Esophagus squamous epithelium (tissue), 4 donors: ENCODE measurements at regions not wholly inside any gene's neighbourhood (a gene's known extent, or its start where the extent isn't known, plus 50 kb on each side); places are given as distances from the start of the nearest gene placed in this dataset.

Experiments
- POLR2A ChIP-seq, 4 donors: fragments of 450-650 bp; IDR thresholded peaks; one replicate each; pipeline ENCODE4 v1.6.1; 2017; ENCODE audit warnings: antibody characterized with exemption in 4 of 4, mild to moderate bottlenecking in 4 of 4, moderate library complexity in 3 of 4
- TF ChIP-seq, protein P1 (sequence below), 6 experiments: fragments of 450-650 bp in 4 of 6; fragments of 200-600 bp in 2 of 6; sonication (generic) in 2 of 6; IDR thresholded peaks; one replicate each; pipeline ENCODE4 v1.5.1; 2016 to 2019; ENCODE audit warnings: antibody characterized with exemption in 6 of 6, mild to moderate bottlenecking in 4 of 6, moderate library complexity in 4 of 6

DNA sequence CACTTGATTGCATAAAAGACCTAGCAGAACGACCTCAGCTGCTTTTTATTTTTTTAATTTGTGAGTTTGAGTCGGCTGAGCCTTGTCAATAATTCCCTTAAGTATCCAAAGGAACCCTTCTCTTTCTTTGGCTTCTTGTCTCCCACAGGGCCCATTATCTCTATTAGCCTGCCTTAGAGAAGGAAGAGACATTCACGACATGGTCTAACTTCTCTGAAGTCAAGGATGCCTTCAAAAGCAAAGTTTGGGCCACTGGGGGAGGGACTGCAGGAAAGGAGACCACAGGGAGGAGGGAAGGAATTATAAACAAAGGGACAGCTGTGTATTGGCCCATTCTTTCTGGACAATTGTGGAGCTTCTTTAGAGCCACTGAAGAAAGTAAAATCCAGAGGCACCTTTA, 126.4 kb downstream of the BRMS1L start:
- no peak for TF ChIP-seq POLR2A (IDR thresholded peaks at IDR 0.05)
- TF ChIP-seq, protein P1, sequence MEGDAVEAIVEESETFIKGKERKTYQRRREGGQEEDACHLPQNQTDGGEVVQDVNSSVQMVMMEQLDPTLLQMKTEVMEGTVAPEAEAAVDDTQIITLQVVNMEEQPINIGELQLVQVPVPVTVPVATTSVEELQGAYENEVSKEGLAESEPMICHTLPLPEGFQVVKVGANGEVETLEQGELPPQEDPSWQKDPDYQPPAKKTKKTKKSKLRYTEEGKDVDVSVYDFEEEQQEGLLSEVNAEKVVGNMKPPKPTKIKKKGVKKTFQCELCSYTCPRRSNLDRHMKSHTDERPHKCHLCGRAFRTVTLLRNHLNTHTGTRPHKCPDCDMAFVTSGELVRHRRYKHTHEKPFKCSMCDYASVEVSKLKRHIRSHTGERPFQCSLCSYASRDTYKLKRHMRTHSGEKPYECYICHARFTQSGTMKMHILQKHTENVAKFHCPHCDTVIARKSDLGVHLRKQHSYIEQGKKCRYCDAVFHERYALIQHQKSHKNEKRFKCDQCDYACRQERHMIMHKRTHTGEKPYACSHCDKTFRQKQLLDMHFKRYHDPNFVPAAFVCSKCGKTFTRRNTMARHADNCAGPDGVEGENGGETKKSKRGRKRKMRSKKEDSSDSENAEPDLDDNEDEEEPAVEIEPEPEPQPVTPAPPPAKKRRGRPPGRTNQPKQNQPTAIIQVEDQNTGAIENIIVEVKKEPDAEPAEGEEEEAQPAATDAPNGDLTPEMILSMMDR (IDR thresholded peaks at IDR 0.05) = no peak
